HepG2 (cell line): ENCODE measurements at regions not wholly inside any gene's neighbourhood (a gene's known extent, or its start where the extent isn't known, plus 50 kb on each side); places are given as distances from the start of the nearest gene placed in this dataset.

Source experiments
- ATAC-seq: fragments of 200-7000 bp; cut with Tn5 transposase; 3 replicates; pipeline ENCODE4 v1.9.1; 2020; ENCODE audit warnings: mild to moderate bottlenecking, moderate library complexity
- BruUV-seq: library from RNA; stranded (reverse); fragments of 400-500 nt; replicated peaks from 2 replicates; lab custom pipeline; 2021; lab: Mats Ljungman, UMichigan
- CTCF ChIA-PET: fragments of 300-600 bp; formaldehyde crosslinking; extraction: SDS; loops from one replicate; lab custom pipeline; 2021; ENCODE audit warnings: low total read pairs, inconsistent platforms, low intra/inter-chr PET ratio; lab: Yijun Ruan, JAX
- POLR2A ChIA-PET: fragments of 350-600 bp; sonication (Branson Sonifier 250); formaldehyde crosslinking; loops from one replicate; lab custom pipeline; 2020; ENCODE audit warnings: antibody characterized with exemption, inconsistent platforms; lab: Yijun Ruan, JAX
- DNase-seq: peaks from one replicate; pipeline ENCODE4 v3.0.0-alpha.2; 2015; ENCODE audit warnings: low spot score
- FAIRE-seq: peaks from 3 replicates; lab custom pipeline; 2011; peaks lifted over from hg19 to GRCh38; lab: Jason Lieb, UNC
- H2AFZ ChIP-seq: one replicate; pipeline ENCODE4 v1.6.1; 2011; ENCODE audit warnings: low read length, inconsistent platforms
- H3K27ac ChIP-seq: fragments of 300-600 bp; 3 replicates; pipeline ENCODE4 v1.8.0; 2011; ENCODE audit warnings: mixed run types, mild to moderate bottlenecking, mixed read lengths, low read length, inconsistent platforms; ENCODE audit not compliant: insufficient read depth; ENCODE audit errors: extremely low read length
- H3K27me3 ChIP-seq, 2 experiments: fragments of 200-600 bp in 1 of 2; 2 replicates in 1 of 2; 3 replicates in 1 of 2; pipeline versions ENCODE4 v1.6.0 to v1.8.0; 2011; ENCODE audit warnings: low read length in 2 of 2, mild to moderate bottlenecking in 2 of 2, moderate library complexity in 2 of 2, inconsistent platforms in 1 of 2; ENCODE audit not compliant: insufficient read depth in 2 of 2, control insufficient read depth in 1 of 2
- H3K36me3 ChIP-seq, 2 experiments: fragments of 200-600 bp in 1 of 2; replicated peaks in 1 of 2; 2 replicates in 1 of 2; 3 replicates in 1 of 2; pipeline versions ENCODE4 v1.5.1 to v1.8.0; 2011; ENCODE audit warnings: low read length in 2 of 2, inconsistent platforms in 1 of 2; ENCODE audit not compliant: insufficient read depth in 2 of 2, control insufficient read depth in 1 of 2
- H3K4me1 ChIP-seq: 2 replicates; pipeline ENCODE4 v1.5.1; 2012; ENCODE audit warnings: low read length, inconsistent platforms; ENCODE audit not compliant: insufficient read depth
- H3K4me2 ChIP-seq: 2 replicates; pipeline ENCODE4 v1.6.0; 2011; ENCODE audit warnings: low read depth, low read length, inconsistent platforms
- H3K4me3 ChIP-seq, 3 experiments: fragments of 200-600 bp in 1 of 3; sonication (generic), shearing (Covaris generic) in 1 of 3; replicated peaks in 1 of 3; 2 replicates each; pipeline ENCODE4 v1.5.1; 2011 to 2016; ENCODE audit warnings: low read length in 3 of 3, inconsistent platforms in 2 of 3, low read depth in 2 of 3, mild to moderate bottlenecking in 2 of 3, control low read depth in 1 of 3, mixed read lengths in 1 of 3; ENCODE audit not compliant: insufficient read depth in 1 of 3
- H3K79me2 ChIP-seq: one replicate; pipeline ENCODE4 v1.6.1; 2011; ENCODE audit warnings: low read length, inconsistent platforms; ENCODE audit not compliant: insufficient read depth
- H3K9ac ChIP-seq: 2 replicates; pipeline ENCODE4 v1.6.0; 2011; ENCODE audit warnings: mild to moderate bottlenecking, low read depth, low read length, inconsistent platforms; ENCODE audit not compliant: insufficient read depth
- H3K9me3 ChIP-seq: 2 replicates; pipeline ENCODE4 v1.5.1; 2012; ENCODE audit warnings: mild to moderate bottlenecking, low read length
- H4K20me1 ChIP-seq: 2 replicates; pipeline ENCODE4 v1.6.0; 2011; ENCODE audit warnings: inconsistent platforms, mild to moderate bottlenecking, low read length, moderate library complexity; ENCODE audit not compliant: insufficient read depth
- ARNT ChIP-seq: fragments of 450-650 bp; IDR thresholded peaks from 2 replicates; pipeline ENCODE4 v1.6.1; 2017
- IRX3 ChIP-seq: sonication (generic); formaldehyde crosslinking; IDR thresholded peaks from 2 replicates; pipeline ENCODE4 v1.8.1; 2023; ENCODE audit warnings: mild to moderate bottlenecking, low read depth, missing genetic modification reagents, borderline replicate concordance
- MIER3 ChIP-seq: IDR thresholded peaks from 2 replicates; pipeline ENCODE4 v1.6.1; 2016; ENCODE audit warnings: missing compliant biosample characterization, borderline replicate concordance
- SALL2 ChIP-seq: sonication (generic); formaldehyde crosslinking; IDR thresholded peaks from 2 replicates; pipeline ENCODE4 v1.8.1; 2023; ENCODE audit warnings: mild to moderate bottlenecking, missing genetic modification reagents, inconsistent platforms
- WGBS: methylation state at CpG from one replicate; pipeline ENCODE4 v1.1.6; 2017; ENCODE audit warnings: low lambda C conversion rate; 5-methylcytosine and 5-hydroxymethylcytosine counted together
- in situ Hi-C: cut with HindIII; loops from 2 replicates; pipeline ENCODE4 v1.10.0; 2017; ENCODE audit warnings: low pct_unique_long_range_greater_than_20kb; ENCODE audit not compliant: extremely low pct_ligation_motif_present
- intact Hi-C: fragments of 100-400 bp; cut with micrococcal nuclease; formaldehyde crosslinking; loops from one replicate; pipeline ENCODE4 v1.10.0; 2022; ENCODE audit not compliant: unreplicated experiment
- TF ChIP-seq, protein P1 (sequence below): sonication (generic); formaldehyde crosslinking; IDR thresholded peaks from 2 replicates; pipeline ENCODE4 v1.4.0; 2020; ENCODE audit warnings: missing genetic modification reagents
- TF ChIP-seq, protein P2 (sequence below): sonication (generic); formaldehyde crosslinking; IDR thresholded peaks from 2 replicates; pipeline ENCODE4 v1.5.1; 2020; ENCODE audit warnings: missing genetic modification reagents, mild to moderate bottlenecking, borderline replicate concordance

DNA sequence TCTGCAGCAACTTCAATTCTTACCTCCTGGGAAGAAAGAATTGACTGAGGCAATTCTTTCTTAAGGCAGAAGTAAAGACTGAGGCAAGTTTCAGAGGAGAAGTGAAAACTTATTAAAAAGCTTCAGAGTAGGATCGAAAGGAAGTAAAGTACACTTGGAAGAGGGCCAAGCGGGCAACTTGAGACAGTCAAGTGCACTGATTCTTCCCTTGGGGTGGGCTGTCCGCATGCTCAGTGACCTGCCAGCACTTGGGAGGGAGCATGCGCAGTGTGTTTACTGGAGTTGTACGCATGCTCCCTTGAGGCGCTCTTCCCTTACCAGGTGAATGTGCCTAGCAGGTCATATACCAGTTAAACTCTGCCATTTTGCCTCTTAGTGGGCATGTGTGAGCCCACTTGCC lies 55.3 kb upstream of the NBPF3 start:
- intact Hi-C loops (no loop called here), in situ Hi-C loops (no loop called here)
- FAIRE-seq (no peak), ATAC-seq (no peak), DNase-seq (no peak)
- H3K9me3 ChIP-seq: no peaks in the 10 kb centered on the region
- WGBS: 35% methylated on average over 5 of the region's 6 CpGs
- no peak overlapping the region for H3K4me3 ChIP-seq
- H3K4me1 ChIP-seq: no peaks in the 10 kb centered on the region
- ChIA-PET CTCF (no interaction called here), POLR2A (no interaction called here)
- TF ChIP-seq SALL2 (CRISPR knock-in tag) (no peak), IRX3 (no peak), MIER3 (CRISPR knock-in tag) (no peak), ARNT (no peak)
- TF ChIP-seq, protein P1, sequence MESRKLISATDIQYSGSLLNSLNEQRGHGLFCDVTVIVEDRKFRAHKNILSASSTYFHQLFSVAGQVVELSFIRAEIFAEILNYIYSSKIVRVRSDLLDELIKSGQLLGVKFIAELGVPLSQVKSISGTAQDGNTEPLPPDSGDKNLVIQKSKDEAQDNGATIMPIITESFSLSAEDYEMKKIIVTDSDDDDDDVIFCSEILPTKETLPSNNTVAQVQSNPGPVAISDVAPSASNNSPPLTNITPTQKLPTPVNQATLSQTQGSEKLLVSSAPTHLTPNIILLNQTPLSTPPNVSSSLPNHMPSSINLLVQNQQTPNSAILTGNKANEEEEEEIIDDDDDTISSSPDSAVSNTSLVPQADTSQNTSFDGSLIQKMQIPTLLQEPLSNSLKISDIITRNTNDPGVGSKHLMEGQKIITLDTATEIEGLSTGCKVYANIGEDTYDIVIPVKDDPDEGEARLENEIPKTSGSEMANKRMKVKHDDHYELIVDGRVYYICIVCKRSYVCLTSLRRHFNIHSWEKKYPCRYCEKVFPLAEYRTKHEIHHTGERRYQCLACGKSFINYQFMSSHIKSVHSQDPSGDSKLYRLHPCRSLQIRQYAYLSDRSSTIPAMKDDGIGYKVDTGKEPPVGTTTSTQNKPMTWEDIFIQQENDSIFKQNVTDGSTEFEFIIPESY (CRISPR knock-in tag): no peak
- TF ChIP-seq, protein P2, sequence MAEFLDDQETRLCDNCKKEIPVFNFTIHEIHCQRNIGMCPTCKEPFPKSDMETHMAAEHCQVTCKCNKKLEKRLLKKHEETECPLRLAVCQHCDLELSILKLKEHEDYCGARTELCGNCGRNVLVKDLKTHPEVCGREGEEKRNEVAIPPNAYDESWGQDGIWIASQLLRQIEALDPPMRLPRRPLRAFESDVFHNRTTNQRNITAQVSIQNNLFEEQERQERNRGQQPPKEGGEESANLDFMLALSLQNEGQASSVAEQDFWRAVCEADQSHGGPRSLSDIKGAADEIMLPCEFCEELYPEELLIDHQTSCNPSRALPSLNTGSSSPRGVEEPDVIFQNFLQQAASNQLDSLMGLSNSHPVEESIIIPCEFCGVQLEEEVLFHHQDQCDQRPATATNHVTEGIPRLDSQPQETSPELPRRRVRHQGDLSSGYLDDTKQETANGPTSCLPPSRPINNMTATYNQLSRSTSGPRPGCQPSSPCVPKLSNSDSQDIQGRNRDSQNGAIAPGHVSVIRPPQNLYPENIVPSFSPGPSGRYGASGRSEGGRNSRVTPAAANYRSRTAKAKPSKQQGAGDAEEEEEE: no peak
- no peak overlapping the region for H2AFZ ChIP-seq
- no TSS peak for BruUV-seq
- no peaks in the 10 kb centered on the region for H4K20me1 ChIP-seq
- no peak overlapping the region for H3K9ac ChIP-seq
- no peaks in the 10 kb centered on the region for H3K36me3 ChIP-seq
- H3K27me3 ChIP-seq: no peaks in the 10 kb centered on the region; a peak in 1 of 5 replicates
- no peaks in the 10 kb centered on the region for H3K79me2 ChIP-seq
- H3K27ac ChIP-seq: no peak overlapping the region
- no peak overlapping the region for H3K4me2 ChIP-seq
